Liver (tissue), 8 donors: ENCODE measurements at regions not wholly inside any gene's neighbourhood (a gene's known extent, or its start where the extent isn't known, plus 50 kb on each side); places are given as distances from the start of the nearest gene placed in this dataset.

Experiments used
- DNase-seq: peaks from one replicate; pipeline ENCODE4 v3.0.0-alpha.2; 2017; ENCODE audit warnings: low spot score
- H3K27ac ChIP-seq, 2 donors: one replicate each; pipeline ENCODE4 v1.7.0; 2013; ENCODE audit warnings: inconsistent platforms in 2 of 2, low read length in 2 of 2, control low read depth in 1 of 2, low read depth in 1 of 2, mild to moderate bottlenecking in 1 of 2
- H3K27me3 ChIP-seq, 4 donors: one replicate each; pipeline versions ENCODE4 v1.6.1 to v1.7.0; 2013; ENCODE audit warnings: low read length in 3 of 4, inconsistent platforms in 1 of 4, mild to moderate bottlenecking in 1 of 4, moderate library complexity in 1 of 4; ENCODE audit not compliant: control insufficient read depth in 4 of 4, insufficient read depth in 4 of 4
- H3K36me3 ChIP-seq, 4 donors: one replicate each; pipeline versions ENCODE4 v1.6.1 to v1.7.0; 2013; ENCODE audit warnings: low read length in 3 of 4, mild to moderate bottlenecking in 3 of 4, low read depth in 1 of 4, moderate library complexity in 1 of 4; ENCODE audit not compliant: control insufficient read depth in 4 of 4, insufficient read depth in 3 of 4
- H3K4me1 ChIP-seq, 4 donors: one replicate each; pipeline versions ENCODE4 v1.6.1 to v1.7.0; 2013; ENCODE audit warnings: low read length in 3 of 4, mild to moderate bottlenecking in 3 of 4, moderate library complexity in 1 of 4; ENCODE audit not compliant: control insufficient read depth in 4 of 4, insufficient read depth in 4 of 4
- H3K4me3 ChIP-seq, 3 donors: one replicate each; pipeline versions ENCODE4 v1.6.1 to v1.7.0; 2013; ENCODE audit warnings: low read length in 3 of 3, control low read depth in 1 of 3, low read depth in 1 of 3, mild to moderate bottlenecking in 1 of 3
- H3K9ac ChIP-seq, 2 donors: one replicate each; pipeline ENCODE4 v1.7.0; 2013; ENCODE audit warnings: low read length in 2 of 2, mild to moderate bottlenecking in 2 of 2, moderate library complexity in 2 of 2, control low read depth in 1 of 2, low read depth in 1 of 2
- H3K9me3 ChIP-seq, 4 donors: one replicate each; pipeline versions ENCODE4 v1.6.1 to v1.7.0; 2013; ENCODE audit warnings: low read length in 3 of 4; ENCODE audit not compliant: control insufficient read depth in 4 of 4
- ATF3 ChIP-seq: IDR thresholded peaks from 2 replicates; pipeline ENCODE4 v1.6.1; 2016; ENCODE audit warnings: antibody characterized with exemption
- CTCF ChIP-seq: fragments of 150-350 bp; IDR thresholded peaks from 2 replicates; pipeline ENCODE4 v1.5.1; 2017; ENCODE audit warnings: improper control_type of control experiment, low read depth, low read length; ENCODE audit not compliant: missing input control
- EGR1 ChIP-seq, 2 donors: IDR thresholded peaks; 2 replicates each; pipeline ENCODE4 v1.6.1; 2016 to 2018; ENCODE audit warnings: antibody characterized with exemption in 2 of 2, low read depth in 2 of 2
- FOXA1 ChIP-seq: IDR thresholded peaks from 2 replicates; pipeline ENCODE4 v1.6.1; 2016; ENCODE audit warnings: antibody characterized with exemption
- FOXA2 ChIP-seq: IDR thresholded peaks from 2 replicates; pipeline ENCODE4 v1.6.1; 2016; ENCODE audit warnings: antibody characterized with exemption
- GABPA ChIP-seq, 2 donors: IDR thresholded peaks in 1 of 2; conservative IDR thresholded peaks in 1 of 2; 2 replicates each; pipeline ENCODE4 v1.6.1; 2016; ENCODE audit warnings: antibody characterized with exemption in 2 of 2, mild to moderate bottlenecking in 1 of 2, moderate library complexity in 1 of 2
- HNF4A ChIP-seq, 2 donors: conservative IDR thresholded peaks; 2 replicates each; pipeline ENCODE4 v1.6.1; 2016; ENCODE audit warnings: antibody characterized with exemption in 2 of 2, mild to moderate bottlenecking in 2 of 2
- HNF4G ChIP-seq: IDR thresholded peaks from 2 replicates; pipeline ENCODE4 v1.6.1; 2016; ENCODE audit warnings: antibody characterized with exemption
- JUND ChIP-seq, 2 donors: IDR thresholded peaks; 2 replicates each; pipeline ENCODE4 v1.6.1; 2016; ENCODE audit warnings: antibody characterized with exemption in 2 of 2
- MAX ChIP-seq: IDR thresholded peaks from 2 replicates; pipeline ENCODE4 v1.6.1; 2016; ENCODE audit warnings: antibody characterized with exemption
- NR2F2 ChIP-seq: IDR thresholded peaks from 2 replicates; pipeline ENCODE4 v1.6.1; 2016; ENCODE audit warnings: antibody characterized with exemption
- RAD21 ChIP-seq, 2 donors: IDR thresholded peaks; 2 replicates each; pipeline ENCODE4 v1.6.1; 2016; ENCODE audit warnings: antibody characterized with exemption in 2 of 2, mild to moderate bottlenecking in 2 of 2
- RXRA ChIP-seq, 2 donors: IDR thresholded peaks; 2 replicates each; pipeline ENCODE4 v1.6.1; 2017 to 2018; ENCODE audit warnings: antibody characterized with exemption in 2 of 2, mild to moderate bottlenecking in 1 of 2
- SP1 ChIP-seq: IDR thresholded peaks from 2 replicates; pipeline ENCODE4 v1.6.1; 2018; ENCODE audit warnings: antibody characterized with exemption, mild to moderate bottlenecking
- TAF1 ChIP-seq: conservative IDR thresholded peaks from 2 replicates; pipeline ENCODE4 v1.6.1; 2016; ENCODE audit warnings: antibody characterized with exemption, mild to moderate bottlenecking
- YY1 ChIP-seq: IDR thresholded peaks from 2 replicates; pipeline ENCODE4 v1.6.1; 2016; ENCODE audit warnings: antibody characterized with exemption, mild to moderate bottlenecking
- ZBTB33 ChIP-seq: IDR thresholded peaks from 2 replicates; pipeline ENCODE4 v1.6.1; 2016; ENCODE audit warnings: antibody characterized with exemption
- WGBS: extraction: QIAGEN DNeasy Blood & Tissue Kit; methylation state at CpG from one replicate; pipeline ENCODE4 v1.1.7; 2013; 5-methylcytosine and 5-hydroxymethylcytosine counted together
- TF ChIP-seq, protein P1 (sequence below): IDR thresholded peaks from 2 replicates; pipeline ENCODE4 v1.6.1; 2016; ENCODE audit warnings: antibody characterized with exemption, mild to moderate bottlenecking
- donor health status: healthy.
- donor health status: healthy.
- donor health status: healthy.
- donor health status: healthy.
- donor health status: healthy.

DNA sequence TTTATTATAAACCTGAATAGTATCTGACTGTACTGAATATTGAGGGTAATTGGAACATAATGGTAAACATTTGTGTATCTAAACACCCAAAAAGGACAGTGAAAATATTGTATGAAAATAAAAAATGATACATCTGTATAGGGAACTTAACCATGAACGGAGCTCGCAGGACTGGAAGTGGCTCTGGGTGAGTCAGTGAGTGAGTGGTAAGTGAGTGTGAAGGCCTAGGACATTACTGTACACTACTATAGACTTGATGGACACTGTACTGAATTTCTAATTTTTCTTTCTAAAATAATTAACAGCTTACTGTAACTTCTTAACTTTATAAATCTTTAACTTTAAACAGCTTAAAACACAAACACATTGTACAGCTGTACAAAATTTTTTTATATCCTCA lies 454.5 kb upstream of the FZD8 start:
- Histone ChIP-seq H3K36me3 (no peaks in the 10 kb centered on the region), H3K4me1 (no peaks in the 10 kb centered on the region), H3K27ac (no peak overlapping the region), H3K4me3 (no peak overlapping the region), H3K27me3 (no peaks in the 10 kb centered on the region), H3K9me3 (no peaks in the 10 kb centered on the region), H3K9ac (no peak overlapping the region)
- TF ChIP-seq SP1 (no peak), ZBTB33 (no peak), FOXA1 (no peak), NR2F2 (no peak), ATF3 (no peak), MAX (no peak), TAF1 (no peak), EGR1 (IDR thresholded peaks at IDR 0.05; ENCODE audit: low read depth in 2 of 2) (no peak), RAD21 (IDR thresholded peaks at IDR 0.05) (no peak), JUND (IDR thresholded peaks at IDR 0.05) (no peak), GABPA (IDR thresholded peaks at IDR 0.05 in 1 of 2, conservative IDR thresholded peaks at IDR 0.05 in 1 of 2) (no peak), HNF4G (no peak), FOXA2 (no peak), HNF4A (conservative IDR thresholded peaks at IDR 0.05) (no peak)
- TF ChIP-seq, protein P1, sequence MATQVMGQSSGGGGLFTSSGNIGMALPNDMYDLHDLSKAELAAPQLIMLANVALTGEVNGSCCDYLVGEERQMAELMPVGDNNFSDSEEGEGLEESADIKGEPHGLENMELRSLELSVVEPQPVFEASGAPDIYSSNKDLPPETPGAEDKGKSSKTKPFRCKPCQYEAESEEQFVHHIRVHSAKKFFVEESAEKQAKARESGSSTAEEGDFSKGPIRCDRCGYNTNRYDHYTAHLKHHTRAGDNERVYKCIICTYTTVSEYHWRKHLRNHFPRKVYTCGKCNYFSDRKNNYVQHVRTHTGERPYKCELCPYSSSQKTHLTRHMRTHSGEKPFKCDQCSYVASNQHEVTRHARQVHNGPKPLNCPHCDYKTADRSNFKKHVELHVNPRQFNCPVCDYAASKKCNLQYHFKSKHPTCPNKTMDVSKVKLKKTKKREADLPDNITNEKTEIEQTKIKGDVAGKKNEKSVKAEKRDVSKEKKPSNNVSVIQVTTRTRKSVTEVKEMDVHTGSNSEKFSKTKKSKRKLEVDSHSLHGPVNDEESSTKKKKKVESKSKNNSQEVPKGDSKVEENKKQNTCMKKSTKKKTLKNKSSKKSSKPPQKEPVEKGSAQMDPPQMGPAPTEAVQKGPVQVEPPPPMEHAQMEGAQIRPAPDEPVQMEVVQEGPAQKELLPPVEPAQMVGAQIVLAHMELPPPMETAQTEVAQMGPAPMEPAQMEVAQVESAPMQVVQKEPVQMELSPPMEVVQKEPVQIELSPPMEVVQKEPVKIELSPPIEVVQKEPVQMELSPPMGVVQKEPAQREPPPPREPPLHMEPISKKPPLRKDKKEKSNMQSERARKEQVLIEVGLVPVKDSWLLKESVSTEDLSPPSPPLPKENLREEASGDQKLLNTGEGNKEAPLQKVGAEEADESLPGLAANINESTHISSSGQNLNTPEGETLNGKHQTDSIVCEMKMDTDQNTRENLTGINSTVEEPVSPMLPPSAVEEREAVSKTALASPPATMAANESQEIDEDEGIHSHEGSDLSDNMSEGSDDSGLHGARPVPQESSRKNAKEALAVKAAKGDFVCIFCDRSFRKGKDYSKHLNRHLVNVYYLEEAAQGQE, result no peak
- no peak for DNase-seq
- 96% methylated on average over 2 of the region's 2 CpGs for WGBS

- WGBS, result 79% methylated on average over 8 of the region's 8 CpGs
- Histone ChIP-seq H3K9ac (no peak overlapping the region), H3K4me1 (no peaks in the 10 kb centered on the region)
- TF ChIP-seq MAX (no peak), HNF4A (conservative IDR thresholded peaks at IDR 0.05) (no peak), HNF4G (no peak), SP1 (no peak), TAF1 (no peak), YY1 (no peak), RAD21 (IDR thresholded peaks at IDR 0.05) (no peak), CTCF (no peak), JUND (IDR thresholded peaks at IDR 0.05) (no peak), ATF3 (no peak), RXRA (IDR thresholded peaks at IDR 0.05) (no peak), NR2F2 (no peak), ZBTB33 (no peak)
- TF ChIP-seq, protein P1, result no peak
These were observed 452.0 kb upstream of the FZD8 start for GRCh38 chr10:36094096-36094495.

More at GRCh38 chr10:36094096-36094495, 452.0 kb upstream of the FZD8 start:
- H3K4me3 ChIP-seq, result no peak overlapping the region
- no peaks in the 10 kb centered on the region for H3K27me3 ChIP-seq
- H3K36me3 ChIP-seq, result no peaks in the 10 kb centered on the region
- H3K9me3 ChIP-seq, result no peaks in the 10 kb centered on the region
- no peak overlapping the region for H3K27ac ChIP-seq
- DNase-seq, result no peak
